ENCODE measurements at regions not wholly inside any gene's neighbourhood (a gene's known extent, or its start where the extent isn't known, plus 50 kb on each side); places are given as distances from the start of the nearest gene placed in this dataset.
A peak's percentile ranks its signal among the peaks of the same experiment; 100 is the strongest.

DNA sequence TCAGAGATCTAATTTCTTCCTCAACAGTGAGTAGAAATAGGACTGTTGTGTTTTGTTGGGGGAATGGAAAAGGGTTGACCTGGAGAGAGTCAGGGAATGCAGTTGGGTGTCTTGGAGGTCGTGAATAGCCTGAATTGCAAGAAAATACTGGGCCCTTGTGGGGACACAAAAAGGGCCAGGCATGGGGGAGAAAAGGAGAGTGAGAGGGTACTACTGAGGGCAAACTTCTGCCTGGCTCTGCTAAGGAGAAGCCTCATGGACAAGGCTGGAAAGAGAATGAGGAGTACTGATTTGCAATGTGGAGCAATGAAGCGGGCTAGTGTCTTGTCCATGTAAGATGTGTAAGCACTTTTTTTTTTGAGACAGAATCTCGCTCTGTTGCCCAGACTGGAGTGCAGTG lies 96.2 kb upstream of the IRF2BP2 start:
- H3K27ac Mint-ChIP-seq, result peak overlapping the region; percentile 1
- H3K4me3 Mint-ChIP-seq, result no peak overlapping the region
- TF ChIP-seq, protein P1, sequence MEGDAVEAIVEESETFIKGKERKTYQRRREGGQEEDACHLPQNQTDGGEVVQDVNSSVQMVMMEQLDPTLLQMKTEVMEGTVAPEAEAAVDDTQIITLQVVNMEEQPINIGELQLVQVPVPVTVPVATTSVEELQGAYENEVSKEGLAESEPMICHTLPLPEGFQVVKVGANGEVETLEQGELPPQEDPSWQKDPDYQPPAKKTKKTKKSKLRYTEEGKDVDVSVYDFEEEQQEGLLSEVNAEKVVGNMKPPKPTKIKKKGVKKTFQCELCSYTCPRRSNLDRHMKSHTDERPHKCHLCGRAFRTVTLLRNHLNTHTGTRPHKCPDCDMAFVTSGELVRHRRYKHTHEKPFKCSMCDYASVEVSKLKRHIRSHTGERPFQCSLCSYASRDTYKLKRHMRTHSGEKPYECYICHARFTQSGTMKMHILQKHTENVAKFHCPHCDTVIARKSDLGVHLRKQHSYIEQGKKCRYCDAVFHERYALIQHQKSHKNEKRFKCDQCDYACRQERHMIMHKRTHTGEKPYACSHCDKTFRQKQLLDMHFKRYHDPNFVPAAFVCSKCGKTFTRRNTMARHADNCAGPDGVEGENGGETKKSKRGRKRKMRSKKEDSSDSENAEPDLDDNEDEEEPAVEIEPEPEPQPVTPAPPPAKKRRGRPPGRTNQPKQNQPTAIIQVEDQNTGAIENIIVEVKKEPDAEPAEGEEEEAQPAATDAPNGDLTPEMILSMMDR (IDR thresholded peaks at IDR 0.05), result no peak
- H3K4me1 Mint-ChIP-seq, result peaks cover 52% of the 10 kb centered on the region
- DNase-seq, result no peak
- peaks cover 18% of the 10 kb centered on the region for H3K27me3 Mint-ChIP-seq (ENCODE audit: low read depth, poor library complexity)
- no peaks in the 10 kb centered on the region for H3K9me3 Mint-ChIP-seq
- no peaks in the 10 kb centered on the region for H3K36me3 Mint-ChIP-seq (ENCODE audit: low read depth)

DNA sequence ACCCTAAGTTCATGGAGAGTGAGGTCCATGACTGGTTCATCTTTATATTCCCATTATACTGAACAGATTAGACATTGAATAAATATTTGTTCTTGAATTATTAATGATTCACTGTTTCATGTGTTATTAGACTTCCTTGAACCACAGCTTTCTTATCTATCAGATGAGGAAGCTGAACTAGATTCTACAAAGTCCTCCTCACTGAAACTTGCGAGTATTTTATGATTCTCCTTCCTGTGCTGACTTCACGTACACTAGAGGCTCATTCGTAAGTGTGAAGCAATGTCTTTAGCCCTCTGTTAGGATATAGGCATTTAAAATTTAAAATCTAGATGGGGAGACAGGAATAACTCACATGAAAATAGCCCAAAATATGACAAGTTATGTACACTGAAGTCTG lies 95.6 kb upstream of the IRF2BP2 start:
- Mint-ChIP-seq H3K4me1 (peaks cover 58% of the 10 kb centered on the region), H3K36me3 (ENCODE audit: low read depth) (no peaks in the 10 kb centered on the region), H3K4me3 (no peak overlapping the region), H3K9me3 (no peaks in the 10 kb centered on the region), H3K27ac (no peak overlapping the region), H3K27me3 (ENCODE audit: low read depth, poor library complexity) (peaks cover 18% of the 10 kb centered on the region)
- no peak for DNase-seq
- TF ChIP-seq, protein P1 (IDR thresholded peaks at IDR 0.05), result no peak

DNA sequence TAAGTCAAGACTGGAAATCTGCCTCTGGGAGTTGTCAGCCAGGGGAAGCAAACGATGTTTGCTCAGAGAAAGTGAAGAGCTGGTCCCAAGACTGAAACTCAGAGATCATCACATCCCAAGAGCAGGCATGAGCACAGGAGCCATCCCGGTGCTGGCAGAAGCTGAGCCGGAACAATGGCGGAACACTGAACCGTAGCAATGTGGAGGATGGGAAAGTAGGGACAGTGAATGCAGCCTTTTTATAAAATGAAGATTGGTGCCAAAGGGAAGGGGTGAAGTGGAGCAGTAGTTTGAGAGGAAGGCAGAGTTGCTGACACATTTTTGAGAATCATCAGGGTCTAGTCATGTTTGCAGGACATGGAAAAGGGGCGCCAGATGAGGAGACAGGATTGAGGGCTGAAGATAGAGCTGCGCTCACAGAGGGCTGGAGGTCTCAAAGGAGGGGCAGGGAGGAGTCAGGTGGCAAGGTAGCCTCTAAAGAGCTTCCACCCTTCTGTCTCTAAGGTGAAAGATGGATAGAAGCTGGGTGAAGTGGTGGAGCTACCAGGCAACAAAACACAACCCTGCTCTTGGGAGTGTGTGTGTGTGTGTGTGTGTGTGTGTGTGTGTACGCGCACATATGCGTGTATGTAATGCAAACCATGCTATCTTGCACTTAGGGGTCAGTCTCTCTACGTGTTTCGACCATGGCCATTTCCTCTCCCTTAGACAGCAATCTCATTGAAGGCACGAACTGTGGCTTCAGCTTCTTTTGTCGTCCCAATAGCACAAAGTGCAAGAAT lies 94.3 kb upstream of the IRF2BP2 start:
- Mint-ChIP-seq H3K27ac (no peak overlapping the region), H3K4me3 (no peak overlapping the region), H3K4me1 (peaks cover 59% of the 10 kb centered on the region)

DNA sequence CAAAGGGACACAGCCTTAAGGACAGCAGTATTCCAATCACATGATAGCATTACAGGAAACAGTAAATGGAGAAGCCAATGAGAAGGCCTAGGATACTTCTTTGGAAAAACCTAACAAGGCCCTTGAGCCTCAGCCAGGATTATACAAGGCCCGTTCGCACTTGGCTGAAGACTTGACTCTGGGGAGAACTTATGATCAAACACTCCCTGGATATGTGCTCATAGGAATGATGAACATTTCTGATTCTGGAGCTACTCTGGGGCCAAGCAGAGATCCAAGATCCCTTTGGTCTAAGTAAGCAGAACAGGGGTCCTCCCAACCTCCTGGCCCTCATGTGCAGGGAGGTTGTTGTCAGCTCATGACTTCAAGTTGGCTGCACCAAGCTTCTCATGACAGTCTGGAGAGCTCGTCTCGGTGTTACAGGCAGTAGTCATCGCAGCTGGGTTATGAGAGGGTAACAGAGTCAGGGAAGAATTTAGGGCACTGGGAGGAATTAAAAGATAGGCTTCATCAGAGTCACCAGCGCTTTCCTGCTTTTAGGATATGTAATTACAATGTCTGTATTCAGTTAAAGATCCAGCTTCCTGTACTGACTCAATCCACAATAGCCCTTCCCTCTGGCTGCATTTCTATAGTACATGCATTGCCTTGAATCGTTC lies 92.5 kb upstream of the IRF2BP2 start:
- peaks cover 58% of the 10 kb centered on the region for H3K4me1 Mint-ChIP-seq
- H3K27me3 Mint-ChIP-seq (ENCODE audit: low read depth, poor library complexity), result peaks cover 18% of the 10 kb centered on the region
- H3K36me3 Mint-ChIP-seq (ENCODE audit: low read depth), result no peaks in the 10 kb centered on the region
- H3K4me3 Mint-ChIP-seq, result no peak overlapping the region
- no peak for DNase-seq
- TF ChIP-seq, protein P1 (IDR thresholded peaks at IDR 0.05), result no peak
- H3K9me3 Mint-ChIP-seq, result no peaks in the 10 kb centered on the region
- H3K27ac Mint-ChIP-seq, result no peak overlapping the region

More for the DNA sequence above, 94.3 kb upstream of the IRF2BP2 start:
- Mint-ChIP-seq H3K9me3 (no peaks in the 10 kb centered on the region), H3K27me3 (ENCODE audit: low read depth, poor library complexity) (peaks cover 18% of the 10 kb centered on the region), H3K36me3 (ENCODE audit: low read depth) (no peaks in the 10 kb centered on the region)
- DNase-seq, result no peak
- TF ChIP-seq, protein P1 (IDR thresholded peaks at IDR 0.05), result no peak

DNA sequence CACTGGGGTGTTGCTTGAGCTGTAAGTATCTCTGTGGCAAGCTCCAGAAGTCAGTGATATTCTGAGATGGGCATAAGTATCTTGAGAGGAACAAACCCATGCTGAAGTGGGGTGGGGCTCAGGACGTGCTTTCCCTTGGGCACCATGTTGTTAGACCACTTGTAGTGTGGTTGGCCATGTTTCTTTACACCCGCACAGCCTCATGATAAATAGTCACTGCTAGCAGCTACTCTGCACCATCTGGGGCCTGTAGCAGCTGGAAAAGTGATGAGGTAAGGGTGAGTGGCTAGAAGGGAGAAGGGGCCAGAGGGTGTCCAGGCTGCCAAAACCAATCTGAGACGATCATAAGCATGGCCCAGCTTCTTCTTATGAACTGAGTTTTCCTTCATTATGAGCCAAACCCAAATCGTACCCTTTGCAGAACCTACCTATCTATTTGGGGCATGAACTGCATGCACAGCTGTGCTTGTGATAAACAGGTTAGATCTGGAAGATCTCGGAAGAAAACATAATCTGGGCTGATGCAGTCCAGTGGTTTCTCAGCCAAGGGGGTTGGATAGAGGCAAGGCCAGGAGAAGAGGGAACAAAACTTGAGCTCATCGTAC lies 91.9 kb upstream of the IRF2BP2 start:
- no peaks in the 10 kb centered on the region for H3K9me3 Mint-ChIP-seq
- H3K36me3 Mint-ChIP-seq (ENCODE audit: low read depth), result no peaks in the 10 kb centered on the region
- H3K4me1 Mint-ChIP-seq, result peaks cover 58% of the 10 kb centered on the region
- H3K4me3 Mint-ChIP-seq, result no peak overlapping the region
- H3K27ac Mint-ChIP-seq, result no peak overlapping the region
- H3K27me3 Mint-ChIP-seq (ENCODE audit: low read depth, poor library complexity), result peaks cover 18% of the 10 kb centered on the region
- TF ChIP-seq, protein P1 (IDR thresholded peaks at IDR 0.05), result no peak
- no peak for DNase-seq

All from nephron progenitor cell (in vitro differentiated cells).